ENCODE measurements at regions not wholly inside any gene's neighbourhood (a gene's known extent, or its start where the extent isn't known, plus 50 kb on each side); places are given as distances from the start of the nearest gene placed in this dataset.

GRCh38 chr18:31223371-31223770 lies 60.7 kb upstream of the DSC1 start:
- no peak for DNase-seq
- H3K4me3 ChIP-seq: no peak overlapping the region
- intact Hi-C loops (cut with DNase I; ENCODE audit: low total_unique reads): no loop called here
- no peaks in the 10 kb centered on the region for H3K27me3 ChIP-seq
- H3K9me3 ChIP-seq: peaks cover 0 to 8% (median 3%) of the 10 kb centered on the region in 4 donors
- TF ChIP-seq POLR2A (IDR thresholded peaks at IDR 0.05): no peak
- no peak for TF ChIP-seq CTCF (IDR thresholded peaks at IDR 0.05)
- no peak for TF ChIP-seq EP300 (IDR thresholded peaks at IDR 0.05)
- no peak for TF ChIP-seq POLR2AphosphoS5 (IDR thresholded peaks at IDR 0.05)
- no peaks in the 10 kb centered on the region for H3K4me1 ChIP-seq
- no peaks in the 10 kb centered on the region for H3K36me3 ChIP-seq
- WGBS, 5 donors: 74 to 81% (median 77%) methylated on average over 6 of the region's 6 CpGs
- no peak overlapping the region for H3K27ac ChIP-seq

GRCh38 chr18:31225668-31226067 lies 63.0 kb upstream of the DSC1 start:
- no peak for TF ChIP-seq POLR2AphosphoS5 (IDR thresholded peaks at IDR 0.05)
- no peak for TF ChIP-seq EP300 (IDR thresholded peaks at IDR 0.05)
- no peak for TF ChIP-seq POLR2A (IDR thresholded peaks at IDR 0.05)
- no peak for TF ChIP-seq CTCF (IDR thresholded peaks at IDR 0.05)
- Histone ChIP-seq H3K4me1 (no peaks in the 10 kb centered on the region), H3K27ac (no peak overlapping the region), H3K36me3 (no peaks in the 10 kb centered on the region), H3K4me3 (no peak overlapping the region), H3K27me3 (no peaks in the 10 kb centered on the region), H3K9me3 (no peaks in the 10 kb centered on the region)
- intact Hi-C loops (cut with DNase I; ENCODE audit: low total_unique reads): no loop called here
- 17 to 34% (median 29%) methylated on average over 5 of the region's 5 CpGs for WGBS, 5 donors
- DNase-seq: no peak

GRCh38 chr18:31227497-31228229 lies 65.0 kb upstream of the DSC1 start:
- 55 to 97% (median 95%) methylated on average over 1 of the region's 1 CpG for WGBS, 5 donors
- Histone ChIP-seq H3K36me3 (no peaks in the 10 kb centered on the region), H3K27ac (no peak overlapping the region), H3K27me3 (no peaks in the 10 kb centered on the region), H3K9me3 (no peaks in the 10 kb centered on the region), H3K4me1 (no peaks in the 10 kb centered on the region), H3K4me3 (no peak overlapping the region)
- no peak for DNase-seq
- TF ChIP-seq POLR2A (IDR thresholded peaks at IDR 0.05) (no peak), EP300 (IDR thresholded peaks at IDR 0.05) (no peak), CTCF (IDR thresholded peaks at IDR 0.05) (no peak)
- intact Hi-C loops (cut with DNase I; ENCODE audit: low total_unique reads): no loop called here

- no peak overlapping the region for H3K4me3 ChIP-seq
- 29 to 45% (median 40%) methylated on average over 2 of the region's 2 CpGs for WGBS, 5 donors
- intact Hi-C loops (cut with DNase I; ENCODE audit: low total_unique reads): no loop called here
These were observed 67.2 kb upstream of the DSC1 start for GRCh38 chr18:31229829-31230228.

More at GRCh38 chr18:31229829-31230228, 67.2 kb upstream of the DSC1 start:
- no peak for DNase-seq
- Histone ChIP-seq H3K4me1 (no peaks in the 10 kb centered on the region), H3K27ac (no peak overlapping the region), H3K36me3 (no peaks in the 10 kb centered on the region), H3K9me3 (no peaks in the 10 kb centered on the region), H3K27me3 (no peaks in the 10 kb centered on the region)
- TF ChIP-seq POLR2A (IDR thresholded peaks at IDR 0.05) (no peak), EP300 (IDR thresholded peaks at IDR 0.05) (no peak), POLR2AphosphoS5 (IDR thresholded peaks at IDR 0.05) (no peak), CTCF (IDR thresholded peaks at IDR 0.05) (no peak)
